ENCODE measurements at regions not wholly inside any gene's neighbourhood (a gene's known extent, or its start where the extent isn't known, plus 50 kb on each side); places are given as distances from the start of the nearest gene placed in this dataset.

DNA sequence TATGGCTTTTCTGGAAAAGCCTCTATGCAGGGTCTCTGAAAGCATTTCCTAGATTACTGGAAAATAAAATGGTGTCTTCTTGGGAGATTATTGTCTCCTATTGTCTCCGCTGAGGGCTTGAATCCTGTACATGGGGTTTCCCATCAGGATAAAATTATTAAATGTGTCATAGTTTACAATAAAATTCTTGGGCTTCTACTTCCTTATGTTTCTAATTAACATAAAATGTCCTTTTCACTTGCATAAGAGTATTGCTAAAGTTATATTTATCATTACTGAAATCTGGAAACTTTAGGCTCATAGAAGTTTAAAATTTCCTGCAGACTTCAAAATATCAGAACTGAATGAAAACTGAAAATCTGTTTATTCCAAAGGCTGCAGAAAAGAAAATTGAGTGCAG lies 595.5 kb upstream of the AGTR1 start:
- no peak for DNase-seq
- 98 to 100% methylated on average over 1 of the region's 1 CpG for WGBS, 2 donors
- no peak overlapping the region for H3K4me3 ChIP-seq (ENCODE audit: low read length in 2 of 2)
- no peak for ATAC-seq (ENCODE audit: low FRiP score)
- H3K4me1 ChIP-seq (ENCODE audit: control insufficient read depth in 1 of 2, insufficient read depth in 2 of 2, low read length in 2 of 2): no peaks in the 10 kb centered on the region
- intact Hi-C loops (cut with DNase I): no loop called here
- no peaks in the 10 kb centered on the region for H3K27me3 ChIP-seq (ENCODE audit: control insufficient read depth in 1 of 2, insufficient read depth in 2 of 2, low read length in 1 of 2)
- no peak overlapping the region for H3K27ac ChIP-seq (ENCODE audit: low read depth in 1 of 2, low read length in 2 of 2)
- H3K9me3 ChIP-seq (ENCODE audit: control insufficient read depth, low read length): no peaks in the 10 kb centered on the region
- H3K36me3 ChIP-seq (ENCODE audit: control insufficient read depth in 1 of 2, insufficient read depth in 2 of 2, low read length in 1 of 2): no peaks in the 10 kb centered on the region

- Histone ChIP-seq H3K36me3 (ENCODE audit: control insufficient read depth in 1 of 2, insufficient read depth in 2 of 2, low read length in 1 of 2) (no peaks in the 10 kb centered on the region), H3K27ac (ENCODE audit: low read depth in 1 of 2, low read length in 2 of 2) (no peak overlapping the region), H3K27me3 (ENCODE audit: control insufficient read depth in 1 of 2, insufficient read depth in 2 of 2, low read length in 1 of 2) (no peaks in the 10 kb centered on the region), H3K4me1 (ENCODE audit: control insufficient read depth in 1 of 2, insufficient read depth in 2 of 2, low read length in 2 of 2) (no peaks in the 10 kb centered on the region), H3K4me3 (ENCODE audit: low read length in 2 of 2) (no peak overlapping the region), H3K9me3 (ENCODE audit: control insufficient read depth, low read length) (no peaks in the 10 kb centered on the region)
- no peak for ATAC-seq (ENCODE audit: low FRiP score)
- intact Hi-C loops (cut with DNase I): no loop called here
- DNase-seq: no peak
- WGBS, 2 donors: 41 to 48% methylated on average over 2 of the region's 2 CpGs
Observed at GRCh38 chr3:148106062-148106461, 591.6 kb upstream of the AGTR1 start.

DNA sequence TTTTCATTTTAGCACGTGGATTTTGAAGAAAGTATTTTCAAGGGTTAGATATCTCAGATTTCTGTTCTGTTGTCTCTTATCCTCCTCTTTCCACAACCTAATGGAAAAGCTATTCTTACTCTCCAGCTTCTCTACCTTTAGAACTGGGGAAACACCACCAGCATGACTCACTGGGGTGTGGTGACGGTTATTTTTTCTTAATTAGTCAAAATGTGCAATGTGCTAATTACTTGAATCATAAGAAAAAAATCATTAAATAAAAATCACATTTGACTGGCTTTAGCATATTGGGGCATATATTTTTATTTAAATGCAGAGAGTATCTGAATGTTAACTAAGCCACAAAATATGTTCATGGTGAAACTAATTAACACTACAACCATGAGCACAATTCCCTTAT lies 570.7 kb upstream of the AGTR1 start:
- Histone ChIP-seq H3K36me3 (ENCODE audit: control insufficient read depth in 1 of 2, insufficient read depth in 2 of 2, low read length in 1 of 2) (no peaks in the 10 kb centered on the region), H3K4me1 (ENCODE audit: control insufficient read depth in 1 of 2, insufficient read depth in 2 of 2, low read length in 2 of 2) (no peaks in the 10 kb centered on the region), H3K9me3 (ENCODE audit: control insufficient read depth, low read length) (no peaks in the 10 kb centered on the region), H3K27ac (ENCODE audit: low read depth in 1 of 2, low read length in 2 of 2) (no peak overlapping the region), H3K4me3 (ENCODE audit: low read length in 2 of 2) (no peak overlapping the region), H3K27me3 (ENCODE audit: control insufficient read depth in 1 of 2, insufficient read depth in 2 of 2, low read length in 1 of 2) (no peaks in the 10 kb centered on the region)
- intact Hi-C loops (cut with DNase I): no loop called here
- ATAC-seq (ENCODE audit: low FRiP score) (no peak), DNase-seq (no peak)
- 62 to 66% methylated on average over 2 of the region's 2 CpGs for WGBS, 2 donors

GRCh38 chr3:148128136-148128535 lies 569.6 kb upstream of the AGTR1 start:
- Histone ChIP-seq H3K4me1 (ENCODE audit: control insufficient read depth in 1 of 2, insufficient read depth in 2 of 2, low read length in 2 of 2) (no peaks in the 10 kb centered on the region), H3K27me3 (ENCODE audit: control insufficient read depth in 1 of 2, insufficient read depth in 2 of 2, low read length in 1 of 2) (no peaks in the 10 kb centered on the region), H3K9me3 (ENCODE audit: control insufficient read depth, low read length) (peaks cover 2% of the 10 kb centered on the region), H3K36me3 (ENCODE audit: control insufficient read depth in 1 of 2, insufficient read depth in 2 of 2, low read length in 1 of 2) (no peaks in the 10 kb centered on the region), H3K27ac (ENCODE audit: low read depth in 1 of 2, low read length in 2 of 2) (no peak overlapping the region), H3K4me3 (ENCODE audit: low read length in 2 of 2) (no peak overlapping the region)
- WGBS, 2 donors: 55 to 62% methylated on average over 3 of the region's 3 CpGs
- intact Hi-C loops (cut with DNase I): no loop called here
- DNase-seq (no peak), ATAC-seq (ENCODE audit: low FRiP score) (no peak)

DNA sequence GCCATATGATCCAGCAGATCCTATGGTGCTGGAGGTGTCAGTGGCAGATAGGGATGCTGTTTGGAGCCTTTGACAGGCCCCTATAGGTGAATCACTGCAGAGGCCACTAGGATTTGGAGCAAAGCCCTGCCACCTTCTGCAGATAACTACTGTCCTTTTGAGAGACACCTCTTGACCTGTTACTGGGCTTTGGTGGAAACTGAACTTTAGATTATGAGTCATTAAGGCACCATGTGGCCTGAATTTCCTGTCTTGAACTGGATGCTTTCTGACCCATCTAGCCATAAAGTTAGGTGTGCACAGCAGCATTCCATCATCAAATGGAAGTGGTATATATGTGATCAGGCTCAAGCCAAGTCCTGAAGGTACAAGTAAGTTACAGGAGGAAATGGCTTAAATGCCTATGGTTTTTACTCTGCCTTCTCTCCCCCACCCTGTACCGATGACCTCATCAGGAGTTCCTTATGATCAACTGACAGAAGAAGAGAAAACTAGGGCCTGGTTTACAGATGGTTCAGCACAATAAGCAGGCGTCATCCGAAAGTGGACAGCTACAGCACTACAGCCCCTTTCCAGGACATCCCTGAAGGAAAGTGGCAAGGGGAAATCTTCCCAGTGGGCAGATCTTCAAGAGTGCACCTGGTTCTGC lies 565.6 kb upstream of the AGTR1 start:
- 89 to 92% methylated on average over 3 of the region's 3 CpGs for WGBS, 2 donors
- intact Hi-C loops (cut with DNase I): no loop called here
- ATAC-seq (ENCODE audit: low FRiP score): no peak

DNA sequence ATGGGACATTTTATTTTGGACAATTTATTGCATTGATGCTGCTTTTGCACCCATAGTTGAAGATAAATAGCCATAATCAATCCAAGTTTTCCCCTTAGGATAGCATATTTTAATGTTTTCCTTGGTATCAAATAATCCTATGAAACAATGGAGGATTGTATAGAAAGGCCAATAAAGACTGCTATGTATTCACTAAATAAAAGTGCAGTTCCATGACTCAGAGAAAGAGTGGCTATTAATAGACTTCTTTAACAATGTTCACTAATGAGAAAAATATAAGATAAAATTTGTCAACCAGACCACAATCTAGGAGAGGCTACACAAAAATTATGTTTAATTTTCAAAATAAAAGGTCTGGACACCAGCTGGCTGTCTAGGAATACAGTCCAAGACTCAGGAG lies 560.9 kb upstream of the AGTR1 start:
- DNase-seq (no peak), ATAC-seq (ENCODE audit: low FRiP score) (no peak)
- Histone ChIP-seq H3K4me3 (ENCODE audit: low read length in 2 of 2) (no peak overlapping the region), H3K9me3 (ENCODE audit: control insufficient read depth, low read length) (peaks cover 2% of the 10 kb centered on the region), H3K36me3 (ENCODE audit: control insufficient read depth in 1 of 2, insufficient read depth in 2 of 2, low read length in 1 of 2) (no peaks in the 10 kb centered on the region), H3K27ac (ENCODE audit: low read depth in 1 of 2, low read length in 2 of 2) (no peak overlapping the region), H3K27me3 (ENCODE audit: control insufficient read depth in 1 of 2, insufficient read depth in 2 of 2, low read length in 1 of 2) (no peaks in the 10 kb centered on the region), H3K4me1 (ENCODE audit: control insufficient read depth in 1 of 2, insufficient read depth in 2 of 2, low read length in 2 of 2) (no peaks in the 10 kb centered on the region)
- intact Hi-C loops (cut with DNase I): no loop called here

More for the DNA sequence above, 565.6 kb upstream of the AGTR1 start:
- peaks cover 2% of the 10 kb centered on the region for H3K9me3 ChIP-seq (ENCODE audit: control insufficient read depth, low read length)
- DNase-seq: no peak
- no peaks in the 10 kb centered on the region for H3K4me1 ChIP-seq (ENCODE audit: control insufficient read depth in 1 of 2, insufficient read depth in 2 of 2, low read length in 2 of 2)
- no peak overlapping the region for H3K4me3 ChIP-seq (ENCODE audit: low read length in 2 of 2)
- H3K27me3 ChIP-seq (ENCODE audit: control insufficient read depth in 1 of 2, insufficient read depth in 2 of 2, low read length in 1 of 2): no peaks in the 10 kb centered on the region
- no peaks in the 10 kb centered on the region for H3K36me3 ChIP-seq (ENCODE audit: control insufficient read depth in 1 of 2, insufficient read depth in 2 of 2, low read length in 1 of 2)
- H3K27ac ChIP-seq (ENCODE audit: low read depth in 1 of 2, low read length in 2 of 2): no peak overlapping the region

DNA sequence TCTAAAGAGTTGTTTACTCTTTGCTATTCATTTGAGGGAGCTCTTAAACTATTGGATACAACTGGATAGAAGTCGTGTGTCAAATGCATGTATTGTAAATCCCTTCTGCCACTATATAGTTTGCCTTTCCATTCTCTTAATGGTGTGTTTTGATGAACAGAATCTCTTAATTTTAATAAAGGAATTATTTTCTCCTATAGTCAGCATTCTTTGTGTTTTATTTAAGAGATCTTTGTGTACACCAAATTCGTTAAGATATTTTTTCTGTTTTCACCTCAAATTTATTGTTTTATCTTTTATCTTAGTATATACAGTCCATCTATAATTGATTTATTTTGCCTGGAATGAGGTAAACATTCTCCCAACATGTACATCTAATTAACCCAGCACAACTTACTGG lies 551.5 kb upstream of the AGTR1 start:
- H3K27ac ChIP-seq (ENCODE audit: low read depth in 1 of 2, low read length in 2 of 2): no peak overlapping the region
- no peaks in the 10 kb centered on the region for H3K36me3 ChIP-seq (ENCODE audit: control insufficient read depth in 1 of 2, insufficient read depth in 2 of 2, low read length in 1 of 2)
- ATAC-seq (ENCODE audit: low FRiP score) (no peak), DNase-seq (no peak)
- H3K4me1 ChIP-seq (ENCODE audit: control insufficient read depth in 1 of 2, insufficient read depth in 2 of 2, low read length in 2 of 2): no peaks in the 10 kb centered on the region
- 71 to 75% methylated on average over 2 of the region's 2 CpGs for WGBS, 2 donors
- no peaks in the 10 kb centered on the region for H3K9me3 ChIP-seq (ENCODE audit: control insufficient read depth, low read length)
- H3K27me3 ChIP-seq (ENCODE audit: control insufficient read depth in 1 of 2, insufficient read depth in 2 of 2, low read length in 1 of 2): no peaks in the 10 kb centered on the region
- intact Hi-C loops (cut with DNase I): no loop called here
- H3K4me3 ChIP-seq (ENCODE audit: low read length in 2 of 2): no peak overlapping the region

GRCh38 chr3:148146947-148147826 lies 550.5 kb upstream of the AGTR1 start:
- H3K9me3 ChIP-seq (ENCODE audit: control insufficient read depth, low read length): no peaks in the 10 kb centered on the region
- intact Hi-C loops (cut with DNase I): no loop called here
- WGBS, 2 donors: 9 to 15% methylated on average over 2 of the region's 2 CpGs
- ATAC-seq (ENCODE audit: low FRiP score) (no peak), DNase-seq (no peak)
- H3K27ac ChIP-seq (ENCODE audit: low read depth in 1 of 2, low read length in 2 of 2): no peak overlapping the region
- no peaks in the 10 kb centered on the region for H3K27me3 ChIP-seq (ENCODE audit: control insufficient read depth in 1 of 2, insufficient read depth in 2 of 2, low read length in 1 of 2)
- no peak overlapping the region for H3K4me3 ChIP-seq (ENCODE audit: low read length in 2 of 2)
- H3K4me1 ChIP-seq (ENCODE audit: control insufficient read depth in 1 of 2, insufficient read depth in 2 of 2, low read length in 2 of 2): no peaks in the 10 kb centered on the region
- H3K36me3 ChIP-seq (ENCODE audit: control insufficient read depth in 1 of 2, insufficient read depth in 2 of 2, low read length in 1 of 2): no peaks in the 10 kb centered on the region

DNA sequence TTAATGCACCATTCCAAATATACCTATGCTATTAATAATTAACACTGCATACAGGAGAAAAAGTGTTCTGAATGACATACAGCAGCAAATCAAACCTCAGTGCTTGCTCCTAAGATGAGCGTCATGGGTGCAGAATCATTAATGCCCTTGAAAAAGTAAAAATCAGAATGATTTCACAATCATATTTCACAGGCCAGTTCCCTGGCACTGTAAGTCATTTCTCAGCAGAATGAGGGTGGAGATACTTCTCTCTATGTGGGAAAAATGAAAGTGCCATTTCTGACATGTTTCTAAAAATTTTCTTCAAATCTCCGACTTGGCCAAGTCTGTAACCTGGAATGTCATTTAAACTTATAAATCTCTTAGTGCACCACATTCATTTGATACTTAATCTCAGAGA lies 549.8 kb upstream of the AGTR1 start:
- Histone ChIP-seq H3K4me3 (ENCODE audit: low read length in 2 of 2) (no peak overlapping the region), H3K36me3 (ENCODE audit: control insufficient read depth in 1 of 2, insufficient read depth in 2 of 2, low read length in 1 of 2) (no peaks in the 10 kb centered on the region), H3K4me1 (ENCODE audit: control insufficient read depth in 1 of 2, insufficient read depth in 2 of 2, low read length in 2 of 2) (no peaks in the 10 kb centered on the region), H3K9me3 (ENCODE audit: control insufficient read depth, low read length) (no peaks in the 10 kb centered on the region), H3K27ac (ENCODE audit: low read depth in 1 of 2, low read length in 2 of 2) (no peak overlapping the region), H3K27me3 (ENCODE audit: control insufficient read depth in 1 of 2, insufficient read depth in 2 of 2, low read length in 1 of 2) (no peaks in the 10 kb centered on the region)
- WGBS, 2 donors: 4 to 20% methylated on average over 2 of the region's 2 CpGs
- intact Hi-C loops (cut with DNase I): no loop called here
- ATAC-seq (ENCODE audit: low FRiP score) (no peak), DNase-seq (no peak)
